ENCODE measurements at regions not wholly inside any gene's neighbourhood (a gene's known extent, or its start where the extent isn't known, plus 50 kb on each side); places are given as distances from the start of the nearest gene placed in this dataset.
A peak's percentile ranks its signal among the peaks of the same experiment; 100 is the strongest.

- TF ChIP-seq, protein P1, sequence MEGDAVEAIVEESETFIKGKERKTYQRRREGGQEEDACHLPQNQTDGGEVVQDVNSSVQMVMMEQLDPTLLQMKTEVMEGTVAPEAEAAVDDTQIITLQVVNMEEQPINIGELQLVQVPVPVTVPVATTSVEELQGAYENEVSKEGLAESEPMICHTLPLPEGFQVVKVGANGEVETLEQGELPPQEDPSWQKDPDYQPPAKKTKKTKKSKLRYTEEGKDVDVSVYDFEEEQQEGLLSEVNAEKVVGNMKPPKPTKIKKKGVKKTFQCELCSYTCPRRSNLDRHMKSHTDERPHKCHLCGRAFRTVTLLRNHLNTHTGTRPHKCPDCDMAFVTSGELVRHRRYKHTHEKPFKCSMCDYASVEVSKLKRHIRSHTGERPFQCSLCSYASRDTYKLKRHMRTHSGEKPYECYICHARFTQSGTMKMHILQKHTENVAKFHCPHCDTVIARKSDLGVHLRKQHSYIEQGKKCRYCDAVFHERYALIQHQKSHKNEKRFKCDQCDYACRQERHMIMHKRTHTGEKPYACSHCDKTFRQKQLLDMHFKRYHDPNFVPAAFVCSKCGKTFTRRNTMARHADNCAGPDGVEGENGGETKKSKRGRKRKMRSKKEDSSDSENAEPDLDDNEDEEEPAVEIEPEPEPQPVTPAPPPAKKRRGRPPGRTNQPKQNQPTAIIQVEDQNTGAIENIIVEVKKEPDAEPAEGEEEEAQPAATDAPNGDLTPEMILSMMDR (IDR thresholded peaks at IDR 0.05; ENCODE audit: low read depth, low read length, missing control alignments) = no peak
- no peak overlapping the region for H3K4me3 ChIP-seq (ENCODE audit: low read depth, low read length)
- DNase-seq (ENCODE audit: low read depth) = no peak
Measured at GRCh38 chr21:14768042-14768441, 221.9 kb upstream of the SAMSN1 start.

DNA sequence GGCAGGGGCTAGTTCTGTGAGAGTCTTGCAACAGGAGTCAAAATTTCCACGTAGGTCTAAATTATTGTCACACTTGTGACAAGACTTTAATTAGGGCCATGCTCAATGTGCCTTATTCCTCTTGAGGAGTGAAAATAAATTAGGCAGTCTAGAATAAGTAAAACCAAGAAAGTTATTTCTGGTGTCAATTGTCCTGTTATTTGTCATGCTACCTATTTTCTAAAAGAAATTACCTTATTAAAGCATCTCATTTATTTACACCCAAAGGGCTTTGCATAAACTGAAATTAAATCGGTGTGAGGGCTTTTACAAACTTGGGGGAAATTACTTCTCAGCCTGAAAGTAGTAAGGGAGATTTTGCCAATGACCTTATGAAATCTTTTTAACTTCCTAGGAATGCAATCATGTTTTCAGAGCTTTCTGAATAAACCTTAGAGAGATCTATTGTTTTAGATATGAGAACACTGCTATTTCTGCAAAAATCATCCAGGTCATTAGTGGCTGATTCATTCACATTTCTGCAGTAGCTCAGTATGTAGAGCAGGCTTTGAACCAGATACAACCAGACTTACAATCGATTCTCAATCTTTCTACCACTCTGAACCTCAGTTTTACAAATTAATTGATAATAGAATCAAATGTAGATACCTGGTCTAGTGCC is 221.2 kb upstream of the SAMSN1 start:
- TF ChIP-seq, protein P1 (IDR thresholded peaks at IDR 0.05; ENCODE audit: low read depth, low read length, missing control alignments) = no peak
- no peak for DNase-seq (ENCODE audit: low read depth)
- H3K4me3 ChIP-seq (ENCODE audit: low read depth, low read length) = no peak overlapping the region

DNA sequence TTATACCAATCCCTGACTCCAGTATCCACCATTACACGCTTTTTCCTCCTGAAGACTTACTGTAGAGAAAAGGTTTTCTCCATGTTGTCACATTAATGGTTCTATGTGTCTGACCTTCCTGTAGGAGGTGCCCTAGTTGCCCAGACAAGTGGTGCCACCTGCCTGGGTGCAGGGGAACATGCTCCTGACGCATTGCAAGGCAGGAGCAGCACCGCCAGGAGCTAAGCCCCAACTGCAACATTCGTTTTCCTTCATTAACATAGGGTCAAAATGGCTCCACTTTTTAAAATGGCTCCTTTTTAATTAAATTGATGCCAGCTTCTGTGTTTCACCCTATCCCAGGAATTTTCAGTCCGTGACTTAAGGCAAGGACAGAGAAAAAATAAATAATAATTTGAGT is 220.1 kb upstream of the SAMSN1 start:
- DNase-seq (ENCODE audit: low read depth) = no peak
- TF ChIP-seq, protein P1 (IDR thresholded peaks at IDR 0.05; ENCODE audit: low read depth, low read length, missing control alignments) = no peak
- no peak overlapping the region for H3K4me3 ChIP-seq (ENCODE audit: low read depth, low read length)

- no peak for DNase-seq (ENCODE audit: low read depth)
- TF ChIP-seq, protein P1 (IDR thresholded peaks at IDR 0.05; ENCODE audit: low read depth, low read length, missing control alignments) = no peak
- H3K4me3 ChIP-seq (ENCODE audit: low read depth, low read length) = no peak overlapping the region
Measured at GRCh38 chr21:14763695-14764064, 217.6 kb upstream of the SAMSN1 start.

DNA sequence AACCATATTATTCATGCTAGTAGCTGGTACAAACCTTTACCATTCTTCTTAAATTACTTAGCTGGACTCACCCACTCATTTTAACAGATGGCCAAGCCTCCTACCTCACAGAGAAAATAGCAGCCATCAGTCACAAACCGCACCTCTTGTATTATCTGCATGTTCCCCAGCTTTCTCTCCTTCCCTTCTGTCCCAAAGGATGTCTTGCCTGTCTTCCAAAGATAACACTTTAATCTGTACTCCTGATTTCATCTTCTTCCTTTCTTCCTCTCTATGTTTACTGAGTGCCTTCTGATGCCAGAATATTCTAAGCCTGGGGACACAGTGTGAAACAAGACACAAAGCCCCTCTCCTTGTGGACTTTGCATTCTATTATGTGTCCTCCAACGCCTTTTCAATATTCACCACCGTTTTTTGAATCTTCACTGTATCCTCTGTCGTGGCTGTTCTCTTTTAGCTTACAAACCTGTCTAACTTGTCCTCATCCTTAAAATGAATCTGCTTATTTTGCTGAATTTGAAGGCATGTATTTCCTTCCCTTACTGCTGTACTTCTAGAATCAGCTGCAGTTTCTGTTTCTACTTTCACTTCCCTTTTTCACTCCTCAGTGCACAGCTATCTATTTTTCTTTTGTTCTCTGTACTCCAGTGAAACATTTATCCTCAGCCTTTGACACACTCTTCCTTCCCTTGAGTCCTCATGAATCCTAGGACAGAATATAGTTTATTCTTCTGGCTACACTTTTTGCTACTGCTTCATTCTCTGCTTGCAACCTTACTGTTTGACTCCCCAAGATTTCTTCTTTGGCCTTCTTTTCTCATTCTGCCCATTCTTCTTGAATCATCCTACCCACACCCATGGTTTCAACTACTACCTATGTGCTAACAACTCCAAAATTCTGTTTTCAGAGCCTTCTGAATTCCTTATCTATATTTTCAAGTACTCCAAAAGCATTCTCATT is 216.9 kb upstream of the SAMSN1 start:
- TF ChIP-seq, protein P1 (IDR thresholded peaks at IDR 0.05; ENCODE audit: low read depth, low read length, missing control alignments) = no peak
- peak overlapping the region; percentile 34 for H3K4me3 ChIP-seq (ENCODE audit: low read depth, low read length)
- peak; percentile 77 for DNase-seq (ENCODE audit: low read depth)

DNA sequence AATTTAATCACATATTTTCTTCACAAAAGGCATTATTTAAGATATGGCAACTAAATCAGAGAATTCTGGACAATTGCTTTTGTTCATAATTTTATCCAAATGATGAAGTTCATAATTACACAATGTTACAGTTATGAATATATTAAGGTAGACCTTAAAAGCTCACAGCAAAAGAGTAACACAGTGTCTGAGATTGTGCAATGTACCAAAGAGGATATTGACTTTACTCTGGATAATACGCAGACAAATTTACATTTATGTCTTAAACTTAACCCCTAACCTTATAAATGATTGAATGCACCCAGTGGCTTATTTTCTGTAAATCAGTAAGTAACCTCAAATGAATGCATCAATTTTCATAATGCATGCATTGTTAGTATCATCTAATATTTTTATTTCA is 216.2 kb upstream of the SAMSN1 start:
- DNase-seq (ENCODE audit: low read depth) = no peak
- TF ChIP-seq, protein P1 (IDR thresholded peaks at IDR 0.05; ENCODE audit: low read depth, low read length, missing control alignments) = no peak
- H3K4me3 ChIP-seq (ENCODE audit: low read depth, low read length) = no peak overlapping the region; the same call in 1 of the 2 replicates
